ENCODE measurements at regions not wholly inside any gene's neighbourhood (a gene's known extent, or its start where the extent isn't known, plus 50 kb on each side); places are given as distances from the start of the nearest gene placed in this dataset.

- TF ChIP-seq EGR1 (IDR thresholded peaks at IDR 0.05; ENCODE audit: low read depth in 2 of 2) (no peak), FOXA1 (IDR thresholded peaks at IDR 0.05) (no peak), YY1 (IDR thresholded peaks at IDR 0.05) (no peak), TAF1 (conservative IDR thresholded peaks at IDR 0.05) (no peak), NR2F2 (IDR thresholded peaks at IDR 0.05) (no peak), HNF4A (conservative IDR thresholded peaks at IDR 0.05) (no peak), RAD21 (IDR thresholded peaks at IDR 0.05) (no peak), FOXA2 (IDR thresholded peaks at IDR 0.05) (no peak), ZBTB33 (IDR thresholded peaks at IDR 0.05) (no peak), JUND (IDR thresholded peaks at IDR 0.05) (no peak), SP1 (IDR thresholded peaks at IDR 0.05) (no peak), REST (IDR thresholded peaks at IDR 0.05) (no peak), MAX (IDR thresholded peaks at IDR 0.05) (no peak), ATF3 (IDR thresholded peaks at IDR 0.05) (no peak), RXRA (IDR thresholded peaks at IDR 0.05) (no peak), GABPA (IDR thresholded peaks at IDR 0.05 in 1 of 2, conservative IDR thresholded peaks at IDR 0.05 in 1 of 2) (no peak), HNF4G (IDR thresholded peaks at IDR 0.05) (no peak)
Measured at GRCh38 chr13:90272356-90272755, 1075.1 kb upstream of the MIR17HG start.

GRCh38 chr13:90276216-90276615 is 1071.3 kb upstream of the MIR17HG start:
- WGBS, result 66% methylated on average over 1 of the region's 1 CpG
- Histone ChIP-seq H3K27me3 (ENCODE audit: control insufficient read depth in 4 of 4, insufficient read depth in 4 of 4, low read length in 3 of 4) (no peaks in the 10 kb centered on the region), H3K4me1 (ENCODE audit: control insufficient read depth in 4 of 4, insufficient read depth in 4 of 4, low read length in 3 of 4) (no peaks in the 10 kb centered on the region), H3K27ac (ENCODE audit: low read depth in 1 of 2, low read length in 2 of 2) (no peak overlapping the region), H3K9ac (ENCODE audit: low read depth in 1 of 2, low read length in 2 of 2) (no peak overlapping the region), H3K4me3 (ENCODE audit: low read depth in 1 of 3, low read length in 3 of 3) (no peak overlapping the region), H3K9me3 (ENCODE audit: control insufficient read depth in 4 of 4, low read length in 3 of 4) (no peaks in the 10 kb centered on the region), H3K36me3 (ENCODE audit: control insufficient read depth in 4 of 4, insufficient read depth in 3 of 4, low read depth in 1 of 4, low read length in 3 of 4) (no peaks in the 10 kb centered on the region)
- DNase-seq (ENCODE audit: low spot score), result no peak
- TF ChIP-seq NR2F2 (IDR thresholded peaks at IDR 0.05), result no peak
- TF ChIP-seq TAF1 (conservative IDR thresholded peaks at IDR 0.05), result no peak
- no peak for TF ChIP-seq RXRA (IDR thresholded peaks at IDR 0.05)
- TF ChIP-seq ATF3 (IDR thresholded peaks at IDR 0.05), result no peak
- TF ChIP-seq ZBTB33 (IDR thresholded peaks at IDR 0.05), result no peak
- TF ChIP-seq MAX (IDR thresholded peaks at IDR 0.05), result no peak
- no peak for TF ChIP-seq JUND (IDR thresholded peaks at IDR 0.05)
- TF ChIP-seq HNF4G (IDR thresholded peaks at IDR 0.05), result no peak
- no peak for TF ChIP-seq REST (IDR thresholded peaks at IDR 0.05)
- no peak for TF ChIP-seq EGR1 (IDR thresholded peaks at IDR 0.05; ENCODE audit: low read depth in 2 of 2)
- TF ChIP-seq HNF4A (conservative IDR thresholded peaks at IDR 0.05), result no peak

More at GRCh38 chr13:90272356-90272755, 1075.1 kb upstream of the MIR17HG start:
- Histone ChIP-seq H3K4me1 (ENCODE audit: control insufficient read depth in 4 of 4, insufficient read depth in 4 of 4, low read length in 3 of 4) (no peaks in the 10 kb centered on the region), H3K27ac (ENCODE audit: low read depth in 1 of 2, low read length in 2 of 2) (no peak overlapping the region), H3K9ac (ENCODE audit: low read depth in 1 of 2, low read length in 2 of 2) (no peak overlapping the region), H3K9me3 (ENCODE audit: control insufficient read depth in 4 of 4, low read length in 3 of 4) (no peaks in the 10 kb centered on the region), H3K4me3 (ENCODE audit: low read depth in 1 of 3, low read length in 3 of 3) (no peak overlapping the region), H3K36me3 (ENCODE audit: control insufficient read depth in 4 of 4, insufficient read depth in 3 of 4, low read depth in 1 of 4, low read length in 3 of 4) (no peaks in the 10 kb centered on the region), H3K27me3 (ENCODE audit: control insufficient read depth in 4 of 4, insufficient read depth in 4 of 4, low read length in 3 of 4) (peaks cover 0 to 4% (median 0%) of the 10 kb centered on the region in 4 donors)
- WGBS, result 90% methylated on average over 1 of the region's 1 CpG
- no peak for DNase-seq (ENCODE audit: low spot score)

Data from liver (tissue), 7 donors.